Astrocyte of the cerebellum (primary cell): ENCODE measurements at regions not wholly inside any gene's neighbourhood (a gene's known extent, or its start where the extent isn't known, plus 50 kb on each side); places are given as distances from the start of the nearest gene placed in this dataset.

Experiments
- DNase-seq: peaks from one replicate; pipeline ENCODE4 v3.0.0-alpha.2; 2011; ENCODE audit warnings: low read depth
- H3K4me3 ChIP-seq: 2 replicates; pipeline ENCODE4 v1.5.1; 2011; ENCODE audit warnings: mild to moderate bottlenecking, low read depth, low read length, moderate library complexity
- CTCF ChIP-seq: IDR thresholded peaks from 2 replicates; pipeline ENCODE4 v1.5.1; 2012; ENCODE audit warnings: low read length, low read depth, moderate library complexity, mild to moderate bottlenecking; ENCODE audit errors: missing control alignments
- in situ Hi-C: cut with HindIII; loops from 2 replicates; pipeline ENCODE4 v1.10.0; 2017; ENCODE audit warnings: low sequenced_read_pairs

- H3K4me3 ChIP-seq, result no peak overlapping the region
- TF ChIP-seq CTCF, result no peak
- in situ Hi-C loops, result no loop called here
- no peak for DNase-seq
Measured at GRCh38 chr1:102071451-102071850, 74.7 kb upstream of the OLFM3 start.

- no peak for TF ChIP-seq CTCF
- no peak overlapping the region for H3K4me3 ChIP-seq
- no peak for DNase-seq
- in situ Hi-C loops, result no loop called here
Measured at GRCh38 chr1:102050556-102050955, 53.8 kb upstream of the OLFM3 start.

- DNase-seq, result no peak
- TF ChIP-seq CTCF, result no peak
- no peak overlapping the region for H3K4me3 ChIP-seq
- in situ Hi-C loops, result no loop called here
Measured at GRCh38 chr1:102047724-102048123, 51.0 kb upstream of the OLFM3 start.
